Gastroesophageal sphincter (tissue), 4 donors: ENCODE measurements at regions not wholly inside any gene's neighbourhood (a gene's known extent, or its start where the extent isn't known, plus 50 kb on each side); places are given as distances from the start of the nearest gene placed in this dataset.

Experiments used
- ATAC-seq: fragments of 150-250 bp; one replicate; pipeline ENCODE4 v1.9.1; 2016; ENCODE audit warnings: mild to moderate bottlenecking, moderate library complexity
- H3K27ac ChIP-seq, 4 donors: fragments of 200-600 bp; sonication (generic) in 3 of 4; 1 replicate in 3 of 4; 2 replicates in 1 of 4; pipeline ENCODE4 v1.5.1; 2016 to 2019
- H3K27me3 ChIP-seq: fragments of 200-600 bp; sonication (generic); one replicate; pipeline ENCODE4 v1.5.1; 2019
- H3K36me3 ChIP-seq, 2 donors: fragments of 200-600 bp; sonication (generic); one replicate each; pipeline ENCODE4 v1.5.1; 2019; ENCODE audit warnings: control low read depth in 1 of 2
- H3K4me1 ChIP-seq, 3 donors: fragments of 200-600 bp; sonication (generic); 1 replicate in 2 of 3; 2 replicates in 1 of 3; pipeline ENCODE4 v1.5.1; 2016 to 2019; ENCODE audit warnings: control low read depth in 2 of 3
- H3K4me3 ChIP-seq, 2 donors: fragments of 200-600 bp; sonication (generic); one replicate each; pipeline ENCODE4 v1.5.1; 2019; ENCODE audit warnings: mild to moderate bottlenecking in 1 of 2, moderate library complexity in 1 of 2
- H3K9me3 ChIP-seq, 3 donors: fragments of 200-600 bp; sonication (generic); one replicate each; pipeline ENCODE4 v1.5.1; 2017 to 2019; ENCODE audit warnings: control low read depth in 2 of 3
- CTCF ChIP-seq, 4 experiments: fragments of 200-600 bp in 2 of 4; fragments of 450-650 bp in 2 of 4; sonication (generic) in 1 of 4; IDR thresholded peaks; one replicate each; pipeline ENCODE4 v1.5.1; 2017 to 2019; ENCODE audit warnings: antibody characterized with exemption in 4 of 4, mild to moderate bottlenecking in 2 of 4, moderate library complexity in 2 of 4
- EP300 ChIP-seq: sonication (generic); formaldehyde crosslinking; IDR thresholded peaks from one replicate; pipeline ENCODE4 v1.6.1; 2017; ENCODE audit warnings: antibody characterized with exemption, mild to moderate bottlenecking
- POLR2A ChIP-seq, 2 donors: fragments of 450-650 bp; IDR thresholded peaks; one replicate each; pipeline ENCODE4 v1.6.1; 2017; ENCODE audit warnings: antibody characterized with exemption in 2 of 2, mild to moderate bottlenecking in 2 of 2, moderate library complexity in 1 of 2
- POLR2AphosphoS5 ChIP-seq: sonication (generic); formaldehyde crosslinking; IDR thresholded peaks from one replicate; pipeline ENCODE4 v1.6.1; 2017; ENCODE audit warnings: antibody characterized with exemption
- WGBS, 2 donors: methylation state at CpG; one replicate each; pipeline ENCODE4 v1.1.5; 2018; ENCODE audit warnings: low coverage in 1 of 2; 5-methylcytosine and 5-hydroxymethylcytosine counted together

- ATAC-seq = no peak
- TF ChIP-seq EP300 (no peak), POLR2A (IDR thresholded peaks at IDR 0.05) (no peak), CTCF (IDR thresholded peaks at IDR 0.05) (no peak), POLR2AphosphoS5 (no peak)
- no peak overlapping the region for H3K4me3 ChIP-seq
- H3K27me3 ChIP-seq = peaks cover 11% of the 10 kb centered on the region
- H3K36me3 ChIP-seq = no peaks in the 10 kb centered on the region
- no peaks in the 10 kb centered on the region for H3K9me3 ChIP-seq
- 89 to 100% methylated on average over 1 of the region's 1 CpG for WGBS, 2 donors
- peaks cover 0 to 10% (median 0%) of the 10 kb centered on the region in 3 donors for H3K4me1 ChIP-seq
- H3K27ac ChIP-seq = no peak overlapping the region
Measured at GRCh38 chr20:40894237-40894630, 134.4 kb upstream of the TOP1 start.

- ATAC-seq = no peak
- 0% methylated on average over 1 of the region's 3 CpGs; no CpG with 5 or more reads in 1 of the 2 donors for WGBS, 2 donors
Measured at GRCh38 chr20:40895182-40895581, 133.4 kb upstream of the TOP1 start.

GRCh38 chr20:40896814-40897700 lies 131.6 kb upstream of the TOP1 start:
- 42 to 82% methylated on average over 7 of the region's 10 CpGs for WGBS, 2 donors

More at GRCh38 chr20:40895182-40895581, 133.4 kb upstream of the TOP1 start:
- Histone ChIP-seq H3K27ac (no peak overlapping the region), H3K4me1 (peaks cover 0 to 10% (median 0%) of the 10 kb centered on the region in 3 donors), H3K36me3 (no peaks in the 10 kb centered on the region), H3K4me3 (no peak overlapping the region), H3K9me3 (no peaks in the 10 kb centered on the region), H3K27me3 (peaks cover 11% of the 10 kb centered on the region)
- no peak for TF ChIP-seq CTCF (IDR thresholded peaks at IDR 0.05)
- no peak for TF ChIP-seq POLR2AphosphoS5
- no peak for TF ChIP-seq POLR2A (IDR thresholded peaks at IDR 0.05)
- TF ChIP-seq EP300 = no peak

GRCh38 chr20:40899344-40899743 lies 129.3 kb upstream of the TOP1 start:
- H3K36me3 ChIP-seq = no peaks in the 10 kb centered on the region
- H3K9me3 ChIP-seq = no peaks in the 10 kb centered on the region
- no peaks in the 10 kb centered on the region for H3K4me1 ChIP-seq
- 15 to 45% methylated on average over 1 of the region's 2 CpGs for WGBS, 2 donors
- TF ChIP-seq POLR2A (IDR thresholded peaks at IDR 0.05) (no peak), POLR2AphosphoS5 (no peak), EP300 (no peak), CTCF (IDR thresholded peaks at IDR 0.05) (no peak)
- H3K27me3 ChIP-seq = peaks cover 11% of the 10 kb centered on the region
- ATAC-seq = no peak
- no peak overlapping the region for H3K4me3 ChIP-seq
- H3K27ac ChIP-seq = no peak overlapping the region

More at GRCh38 chr20:40896814-40897700, 131.6 kb upstream of the TOP1 start:
- Histone ChIP-seq H3K4me3 (no peak overlapping the region), H3K4me1 (peaks cover 0 to 10% (median 0%) of the 10 kb centered on the region in 3 donors), H3K9me3 (no peaks in the 10 kb centered on the region), H3K27me3 (peaks cover 11% of the 10 kb centered on the region), H3K27ac (no peak overlapping the region), H3K36me3 (no peaks in the 10 kb centered on the region)
- TF ChIP-seq POLR2AphosphoS5 (no peak), POLR2A (IDR thresholded peaks at IDR 0.05) (no peak), CTCF (IDR thresholded peaks at IDR 0.05) (no peak), EP300 (no peak)
- no peak for ATAC-seq

- H3K4me1 ChIP-seq = no peaks in the 10 kb centered on the region
- H3K4me3 ChIP-seq = no peak overlapping the region
- H3K27me3 ChIP-seq = peaks cover 6% of the 10 kb centered on the region
- TF ChIP-seq POLR2A (IDR thresholded peaks at IDR 0.05) = no peak
- TF ChIP-seq CTCF (IDR thresholded peaks at IDR 0.05) = no peak
- TF ChIP-seq POLR2AphosphoS5 = no peak
- TF ChIP-seq EP300 = no peak
- H3K36me3 ChIP-seq = no peaks in the 10 kb centered on the region
- 83 to 95% methylated on average over 2 of the region's 2 CpGs for WGBS, 2 donors
- H3K9me3 ChIP-seq = peaks cover 0 to 5% (median 0%) of the 10 kb centered on the region in 3 donors
- no peak for ATAC-seq
- no peak overlapping the region for H3K27ac ChIP-seq
Measured at GRCh38 chr20:40900666-40901215, 127.9 kb upstream of the TOP1 start.
